EH (cell line): ENCODE measurements at regions not wholly inside any gene's neighbourhood (a gene's known extent, or its start where the extent isn't known, plus 50 kb on each side); places are given as distances from the start of the nearest gene placed in this dataset.

ENCODE experiments used
- DNase-seq: peaks from one replicate; pipeline ENCODE4 v3.0.0-alpha.2; 2015; ENCODE audit warnings: low read depth

DNA sequence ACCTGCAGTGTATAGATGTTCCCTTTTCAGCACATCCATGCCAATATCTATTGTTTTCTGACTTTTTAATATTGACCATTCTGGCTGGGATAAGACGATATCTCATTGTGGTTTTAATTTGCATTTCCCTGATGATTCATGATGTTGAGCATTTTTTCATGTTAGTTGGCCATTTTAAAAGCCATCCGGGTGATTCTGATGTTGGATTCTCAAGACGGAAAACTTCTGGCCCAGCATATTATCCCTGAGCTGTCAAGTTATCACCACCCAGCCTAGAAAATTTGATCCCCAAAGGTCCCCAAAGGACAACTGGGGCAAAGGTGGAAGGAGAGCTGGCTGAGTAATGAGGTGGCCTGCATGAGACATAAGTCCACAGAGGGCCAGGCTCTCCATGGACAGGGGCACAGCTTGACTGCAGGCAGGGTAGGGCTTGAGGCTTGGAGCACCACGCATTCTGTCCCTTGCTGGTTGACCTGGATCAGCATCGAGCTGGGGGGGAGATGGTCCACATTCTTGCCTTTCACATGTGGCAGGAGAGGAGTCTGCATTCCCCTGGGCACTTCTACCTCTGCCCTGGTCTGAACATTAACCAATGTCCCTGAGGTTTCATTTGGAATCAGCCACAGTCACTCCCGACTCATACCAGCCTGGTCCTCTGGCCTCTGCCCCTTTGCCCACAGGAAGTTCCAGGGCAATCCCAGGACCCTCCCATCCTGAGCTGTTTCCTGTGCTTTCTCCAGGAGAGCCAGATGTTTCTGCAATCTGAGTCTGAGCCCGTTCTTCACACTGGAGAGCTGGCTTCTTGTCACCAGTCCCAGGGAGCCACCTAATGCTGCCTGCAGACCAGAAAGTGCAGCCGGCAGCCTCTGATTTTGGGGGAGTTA, 69.2 kb downstream of the ISG20 start:
- DNase-seq = peak; percentile 51

DNA sequence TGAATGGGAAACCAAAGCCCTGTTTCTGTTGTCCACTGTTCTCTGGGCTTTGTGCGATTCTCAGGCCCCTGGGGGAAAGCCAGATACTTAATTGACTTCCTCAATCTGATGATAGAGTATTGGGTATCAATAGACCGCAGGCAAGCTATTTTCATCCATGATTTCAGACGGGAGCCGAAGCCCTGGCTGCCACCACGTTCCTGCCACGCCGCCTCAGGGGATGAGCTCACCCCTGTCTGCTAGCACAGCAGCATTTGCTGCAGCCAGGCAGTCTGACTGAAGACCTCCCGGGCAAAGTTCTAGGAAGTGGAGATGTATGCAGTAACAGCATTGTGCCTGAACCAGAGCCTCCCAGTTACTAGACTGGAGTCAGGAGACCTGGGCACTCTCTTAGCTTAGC, 69.8 kb downstream of the ISG20 start:
- peak; percentile 13 for DNase-seq

DNA sequence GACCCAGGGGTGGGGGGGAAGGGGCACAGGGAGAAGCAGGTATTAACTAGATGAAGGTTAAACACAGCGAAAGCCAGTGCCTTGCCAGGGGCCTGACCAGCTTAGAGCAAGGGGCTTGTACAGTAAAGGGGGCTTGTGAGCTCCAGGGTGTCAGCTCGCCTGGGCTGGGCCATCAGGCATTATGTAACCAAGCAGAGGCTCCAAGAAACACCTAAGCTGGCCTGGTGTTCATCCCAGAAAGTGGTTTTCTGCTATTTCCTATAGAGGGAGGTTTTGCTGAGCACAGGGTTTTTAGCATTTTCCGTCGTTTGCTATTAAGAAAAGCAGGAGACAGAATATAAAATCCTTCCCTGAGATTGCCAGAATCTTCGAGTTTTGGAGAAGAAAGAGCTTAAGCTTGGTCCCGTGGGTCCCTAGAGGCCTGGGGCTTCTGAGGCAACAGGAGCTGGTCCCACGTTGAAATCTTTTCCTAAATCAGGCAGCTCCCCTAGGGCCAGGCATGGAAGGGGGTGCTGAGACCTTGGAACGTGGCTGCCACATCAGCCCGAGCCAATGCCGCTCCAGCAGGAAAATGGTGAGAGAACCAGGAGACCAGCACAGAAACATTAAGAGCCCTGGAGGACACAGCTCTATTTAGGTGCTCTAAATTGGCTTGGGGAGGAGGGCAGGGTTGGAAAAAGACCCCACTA, 71.4 kb downstream of the ISG20 start:
- no peak for DNase-seq

DNA sequence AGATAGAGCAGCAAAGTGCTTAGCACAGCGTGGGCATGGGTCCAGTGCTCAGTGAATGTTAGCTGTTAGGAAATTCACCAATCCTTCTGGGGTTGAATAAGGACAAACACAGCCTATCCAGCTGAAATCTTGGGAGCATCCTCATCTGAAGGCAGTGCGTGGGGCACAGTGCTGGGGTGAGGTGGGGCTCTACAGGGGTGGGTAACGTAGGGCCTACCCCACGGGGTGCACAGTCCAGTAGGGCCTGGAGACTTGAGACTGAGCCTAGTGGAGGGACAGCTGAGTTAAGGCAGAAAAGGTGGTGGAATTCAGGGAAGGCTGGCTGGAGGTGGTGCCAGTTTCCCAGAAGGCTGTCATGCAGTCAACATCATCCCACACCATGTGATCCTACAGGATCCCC, 73.0 kb downstream of the ISG20 start:
- no peak for DNase-seq

DNA sequence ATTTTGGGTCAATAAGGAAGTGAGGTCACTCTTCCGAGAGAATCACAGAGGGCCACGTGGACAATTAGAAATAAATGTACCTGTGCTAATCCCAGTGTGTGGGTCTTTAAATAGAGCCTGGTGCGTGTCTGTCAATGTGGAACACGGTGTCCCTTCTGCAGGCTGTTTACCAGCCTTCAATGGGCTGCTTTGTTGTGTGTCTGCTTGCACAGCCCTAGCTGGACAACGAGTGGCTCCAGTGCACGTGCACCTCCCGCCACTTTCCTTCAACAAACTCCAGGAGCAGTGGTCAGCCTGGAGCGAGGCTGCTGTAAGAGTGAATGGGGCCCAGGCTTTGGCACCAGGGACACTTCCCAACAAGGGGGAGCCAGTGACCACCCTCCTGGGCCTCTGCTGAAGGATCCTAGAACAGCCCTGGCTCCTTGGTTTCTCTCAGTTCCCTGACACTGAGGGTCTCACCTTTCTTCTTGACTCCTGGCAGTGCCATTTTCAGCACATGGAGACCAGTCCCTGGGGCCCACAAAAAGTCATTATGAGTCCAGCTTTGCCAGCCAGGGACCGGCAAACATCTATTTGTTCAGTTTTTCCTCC, 76.1 kb downstream of the ISG20 start:
- DNase-seq = no peak

DNA sequence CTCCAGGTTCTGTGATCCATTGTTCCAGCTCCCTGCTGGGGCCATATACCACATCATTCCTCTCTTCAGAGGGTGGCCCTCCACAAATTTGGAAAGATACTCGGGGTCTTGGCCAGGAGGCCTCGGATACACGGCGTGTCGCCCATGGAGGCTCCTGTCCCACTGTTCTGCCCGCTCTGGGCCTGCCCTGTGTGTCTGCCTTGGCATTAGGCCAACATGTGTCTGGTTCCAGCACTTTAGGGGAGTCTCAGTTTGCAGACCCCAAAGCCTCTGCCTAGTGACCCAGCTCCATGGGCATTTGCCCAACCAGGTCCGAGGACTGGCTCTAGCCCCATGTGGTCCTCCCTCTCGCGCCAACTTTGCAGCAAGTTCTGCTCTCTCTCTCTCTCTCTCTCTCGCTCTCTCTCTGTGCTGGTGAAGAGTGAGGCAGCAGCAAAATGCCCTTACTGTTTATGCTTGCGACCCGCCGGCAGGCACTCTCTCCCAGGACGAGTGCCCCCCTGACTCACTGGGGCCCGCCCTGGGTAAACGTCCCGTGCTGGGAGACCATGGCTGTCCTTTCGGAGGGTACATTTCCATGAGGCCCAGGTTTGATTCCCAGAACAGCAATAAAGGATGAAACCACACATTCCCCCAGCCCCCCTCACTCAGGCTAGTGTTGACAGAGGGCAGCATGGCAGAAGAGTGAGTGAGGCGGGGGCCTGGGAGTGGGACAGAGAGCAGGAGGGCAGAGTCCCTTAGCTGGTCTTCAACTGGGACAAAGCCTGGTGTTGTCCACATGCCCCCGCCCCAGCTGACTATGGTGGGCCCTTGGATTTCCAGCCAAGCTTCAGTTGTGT, 77.9 kb downstream of the ISG20 start:
- no peak for DNase-seq

DNA sequence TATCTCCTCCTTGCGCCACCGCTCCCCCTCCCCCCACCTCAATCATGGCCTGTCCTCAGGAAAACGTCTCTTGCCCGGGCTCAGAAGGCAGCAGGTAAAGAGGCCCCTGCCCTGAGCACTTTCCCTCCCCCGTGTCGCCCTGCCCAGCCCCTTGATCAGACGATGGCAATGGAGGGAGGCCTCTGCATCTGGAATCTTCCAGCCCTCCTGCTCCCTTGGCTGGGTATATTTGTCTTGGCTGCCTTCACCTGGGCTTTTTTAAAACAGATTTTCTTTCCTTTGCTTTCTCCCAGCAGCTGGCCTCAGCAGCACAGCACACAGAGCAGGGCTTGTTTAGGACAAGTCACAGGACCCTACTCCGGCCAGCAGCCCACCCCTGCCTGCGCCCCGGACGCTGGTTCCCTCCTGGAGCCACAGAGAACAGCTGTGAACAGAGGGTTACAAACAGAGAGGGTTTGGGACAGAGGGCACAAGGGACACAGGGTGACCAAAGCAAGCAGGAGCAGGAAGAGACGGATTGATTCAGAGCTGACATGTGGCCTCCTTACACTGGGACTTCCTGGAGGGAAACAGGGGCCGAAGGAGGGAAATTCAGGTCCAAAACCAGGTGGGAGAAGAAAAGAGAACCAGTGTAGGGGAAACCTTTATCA, 78.7 kb downstream of the ISG20 start:
- DNase-seq = no peak

DNA sequence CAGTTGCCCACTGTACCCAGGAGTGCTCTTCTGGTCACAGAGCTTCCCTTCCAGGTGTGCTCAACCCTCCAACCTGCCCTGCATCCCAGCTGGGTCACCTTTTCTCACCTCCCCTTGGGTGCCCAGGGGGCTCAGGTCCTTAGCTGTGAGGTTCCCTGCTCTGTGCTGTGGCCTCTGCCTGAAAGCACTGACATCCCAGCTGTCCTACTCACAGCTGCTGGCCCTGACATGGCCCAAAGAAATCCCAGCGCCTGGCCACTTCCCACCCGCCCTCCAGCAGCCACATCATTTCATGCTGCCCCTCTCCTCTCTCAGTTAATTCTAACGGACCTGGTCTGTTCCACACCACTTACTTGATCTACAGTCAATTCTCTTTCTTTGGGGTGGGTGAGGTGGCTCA, 79.9 kb downstream of the ISG20 start:
- DNase-seq = no peak

DNA sequence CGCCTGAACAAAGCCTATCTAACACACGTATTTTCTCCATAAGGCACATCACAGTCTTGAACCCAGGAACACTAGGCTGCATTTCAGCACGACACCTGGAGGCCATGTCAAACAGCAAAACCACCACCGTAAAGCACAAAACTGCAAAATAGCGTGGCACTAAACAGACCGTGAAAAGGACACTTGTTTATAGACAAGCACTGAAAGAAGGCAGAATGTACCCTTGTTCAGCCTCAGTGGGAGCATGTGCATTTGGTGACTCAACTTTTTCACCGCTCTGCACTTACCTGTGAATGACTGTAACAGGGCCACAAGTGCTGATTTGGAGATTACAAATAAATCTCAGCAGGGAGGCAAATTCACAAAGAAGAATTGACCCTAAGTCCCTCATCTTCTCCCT, 80.8 kb downstream of the ISG20 start:
- DNase-seq = no peak

DNA sequence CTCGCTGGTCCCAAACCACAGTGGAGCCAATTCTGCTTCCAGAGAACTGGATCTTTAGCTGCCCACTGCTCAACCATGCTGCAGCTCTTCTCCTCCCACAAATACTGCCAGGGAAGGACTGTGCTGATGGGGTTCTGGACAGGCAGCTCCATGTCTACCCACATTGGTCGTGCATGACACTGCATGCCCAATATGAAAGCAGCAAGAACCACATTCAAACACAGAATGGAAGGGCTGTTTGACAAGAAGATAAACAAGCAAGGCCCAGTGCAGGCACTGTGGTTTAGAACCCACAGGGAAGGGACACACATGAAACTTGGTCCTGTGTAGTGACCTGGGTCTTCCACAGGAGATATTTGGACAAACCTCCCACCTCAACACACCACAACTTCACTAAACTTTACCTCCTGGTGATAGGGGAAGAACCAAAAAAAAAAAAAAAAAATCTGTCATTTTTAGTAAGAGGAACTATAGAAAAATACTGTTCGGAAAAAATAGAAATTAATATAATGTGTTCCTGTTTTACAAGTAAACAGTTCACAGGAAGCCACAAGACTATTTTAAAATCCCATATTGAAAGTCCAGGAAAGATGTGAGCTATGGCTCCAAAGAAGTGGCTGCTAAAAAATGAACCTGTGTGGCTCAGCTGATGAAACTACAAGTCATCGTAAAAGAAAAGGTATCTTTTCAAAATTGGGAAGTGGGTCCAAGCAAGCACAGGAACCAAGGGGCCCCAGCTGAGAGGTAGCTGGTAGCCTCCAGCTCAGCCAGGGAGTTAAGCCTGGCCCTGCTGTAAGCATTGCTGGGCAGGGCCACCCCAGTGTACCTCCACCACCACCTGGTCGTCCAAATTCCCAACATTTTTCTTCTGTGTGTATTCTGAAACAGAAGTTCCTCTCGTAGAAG, 77.7 kb upstream of the ACAN start:
- DNase-seq = no peak

DNA sequence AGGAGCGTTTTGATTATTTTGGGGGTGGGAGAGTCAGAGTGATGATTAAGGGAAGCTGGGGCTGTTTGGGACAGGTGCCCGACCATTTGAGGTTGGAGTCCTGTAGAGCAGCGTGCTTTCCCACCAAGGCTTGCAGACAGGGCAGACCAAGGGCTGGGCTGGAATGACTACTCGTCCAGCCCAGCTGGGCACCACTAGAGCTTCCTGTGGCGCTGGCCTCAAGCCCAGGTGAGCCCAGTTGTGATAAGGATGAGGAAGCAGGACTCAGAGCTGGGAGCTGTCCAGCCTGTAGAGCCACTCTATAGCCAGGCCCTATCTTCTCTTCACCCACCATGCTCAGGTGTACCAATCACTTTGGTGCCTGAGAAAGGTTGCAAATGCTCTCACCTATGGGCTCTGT, 75.8 kb upstream of the ACAN start:
- DNase-seq = peak; percentile 11

DNA sequence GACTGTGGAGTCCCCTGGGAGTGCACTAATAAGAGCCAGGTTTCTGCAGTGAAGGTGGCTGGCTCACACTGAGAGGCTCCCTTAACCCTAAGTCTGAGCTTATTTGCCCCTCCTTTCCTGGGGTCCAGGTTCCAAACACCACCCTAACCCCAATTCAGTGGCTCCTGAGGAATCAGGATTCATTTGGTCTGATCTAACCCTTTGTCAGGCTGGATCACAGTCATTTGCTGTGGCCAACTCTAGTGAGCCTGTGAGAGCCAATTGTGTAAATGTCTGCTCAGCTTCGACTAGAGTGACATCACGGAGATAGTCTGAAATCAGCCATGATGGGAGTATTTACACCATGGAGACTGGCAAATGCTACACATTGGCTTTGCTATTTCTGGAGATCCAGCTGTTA, 73.7 kb upstream of the ACAN start:
- no peak for DNase-seq

DNA sequence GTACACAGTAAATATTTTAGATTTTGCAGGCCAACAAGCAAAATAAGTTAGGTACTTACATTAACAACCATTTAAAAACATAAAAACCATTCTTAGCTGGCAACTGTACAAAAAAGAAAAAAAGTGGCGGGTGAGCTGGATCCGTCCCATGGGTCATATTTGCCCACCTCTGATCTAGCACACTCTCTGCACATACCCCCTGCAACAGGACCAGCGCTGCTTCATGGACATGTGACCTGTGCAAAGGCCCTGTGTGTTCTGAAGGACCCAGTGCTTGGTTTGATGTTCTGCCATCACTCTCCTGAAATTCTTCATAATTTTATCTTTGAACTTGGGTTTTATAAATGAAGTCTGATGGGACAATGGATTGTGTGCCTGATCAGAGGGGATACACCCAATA, 72.5 kb upstream of the ACAN start:
- DNase-seq = no peak

DNA sequence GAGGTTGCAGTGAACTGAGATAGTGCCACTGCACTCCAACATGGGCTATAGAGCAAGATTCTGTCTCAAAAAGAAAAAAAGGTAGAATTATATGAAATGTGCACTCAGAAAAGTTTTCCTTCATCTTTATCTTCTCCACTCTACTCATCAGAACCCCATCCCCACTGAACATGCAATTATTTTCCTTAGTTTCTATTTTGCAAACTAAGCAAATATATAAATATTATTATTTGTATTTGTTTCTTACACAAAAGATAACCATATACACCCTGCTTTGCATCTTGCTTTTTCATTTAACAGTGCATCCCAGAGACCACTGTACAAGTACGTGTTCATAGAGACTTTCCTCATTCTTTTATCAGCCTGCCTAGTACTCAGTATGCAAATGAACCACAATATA, 68.0 kb upstream of the ACAN start:
- DNase-seq = no peak

DNA sequence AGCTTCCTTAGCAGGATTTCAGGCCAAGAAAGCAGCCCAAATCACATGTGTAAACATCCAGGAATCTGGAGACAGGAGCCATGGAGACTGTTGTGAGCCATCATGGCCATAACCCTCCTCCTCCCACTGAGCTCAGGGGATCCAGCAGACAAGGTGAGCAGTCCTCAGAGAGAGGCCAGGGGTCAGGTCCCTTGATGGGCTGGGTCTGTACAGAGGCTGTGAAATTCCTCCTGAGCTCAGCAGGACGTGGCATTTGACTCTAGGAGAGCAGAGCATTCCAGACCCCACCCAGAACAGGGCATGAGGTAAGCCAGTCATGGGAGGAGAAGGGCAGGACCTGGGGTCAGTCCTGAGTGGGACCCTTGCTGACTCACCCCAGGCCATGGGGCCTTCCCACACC, 67.0 kb upstream of the ACAN start:
- DNase-seq = no peak

DNA sequence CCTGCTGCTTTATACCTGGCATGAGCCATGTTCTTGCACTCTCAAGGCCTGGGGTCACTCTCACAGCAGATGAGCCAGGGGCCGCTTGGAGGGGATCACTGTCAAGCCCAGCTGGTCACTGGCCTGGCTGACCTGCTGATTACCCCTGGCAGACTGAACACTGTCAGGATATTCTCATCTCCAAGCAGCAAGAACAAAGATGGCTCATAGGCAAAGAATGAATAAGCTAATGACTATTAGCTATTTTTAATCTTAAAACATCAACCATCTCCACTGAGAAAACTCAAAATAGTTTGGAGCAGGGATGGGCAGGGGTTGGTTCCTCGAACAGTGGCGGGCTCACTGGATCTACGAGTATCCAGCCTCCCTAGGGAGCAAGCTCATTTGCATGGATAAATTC, 64.4 kb upstream of the ACAN start:
- peak; percentile 74 for DNase-seq

DNA sequence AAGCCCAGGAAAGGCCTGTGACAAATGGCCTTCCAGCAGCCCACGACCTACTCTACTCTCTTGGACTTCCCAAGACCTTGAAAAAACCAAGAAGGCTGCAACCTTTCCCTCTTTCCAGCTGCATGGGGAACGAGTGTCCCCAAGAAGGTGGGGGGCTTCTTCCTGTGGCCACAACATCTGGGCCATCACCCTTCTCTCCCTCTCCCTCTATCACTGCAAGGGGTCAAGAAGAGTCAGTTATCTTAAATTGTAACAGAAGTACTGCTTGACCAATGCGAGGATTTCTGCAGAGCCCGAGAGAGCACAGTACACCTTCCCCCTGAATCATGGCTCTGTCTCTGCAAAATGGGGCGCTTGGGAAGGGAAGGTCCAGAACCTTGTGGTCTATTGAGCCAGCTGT, 63.7 kb upstream of the ACAN start:
- DNase-seq = no peak

DNA sequence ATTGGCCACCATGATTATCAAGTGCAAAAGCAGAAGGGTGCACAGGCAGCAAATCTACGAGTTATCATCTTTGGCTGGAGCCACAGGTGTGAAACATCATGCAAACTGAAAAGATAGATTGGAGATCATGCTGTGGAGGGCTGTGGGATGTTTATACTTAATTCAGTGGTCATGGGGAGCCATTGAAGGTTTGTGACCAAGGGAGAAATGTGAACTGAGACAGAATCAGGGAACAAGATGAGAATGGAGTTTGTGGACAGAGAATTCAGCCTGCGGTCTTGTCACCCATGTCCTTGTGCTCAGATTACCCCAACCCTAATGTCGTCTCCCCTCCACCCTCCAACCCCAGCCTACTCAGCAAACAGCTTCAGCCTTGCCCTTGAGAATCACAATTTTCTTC, 62.9 kb upstream of the ACAN start:
- no peak for DNase-seq

DNA sequence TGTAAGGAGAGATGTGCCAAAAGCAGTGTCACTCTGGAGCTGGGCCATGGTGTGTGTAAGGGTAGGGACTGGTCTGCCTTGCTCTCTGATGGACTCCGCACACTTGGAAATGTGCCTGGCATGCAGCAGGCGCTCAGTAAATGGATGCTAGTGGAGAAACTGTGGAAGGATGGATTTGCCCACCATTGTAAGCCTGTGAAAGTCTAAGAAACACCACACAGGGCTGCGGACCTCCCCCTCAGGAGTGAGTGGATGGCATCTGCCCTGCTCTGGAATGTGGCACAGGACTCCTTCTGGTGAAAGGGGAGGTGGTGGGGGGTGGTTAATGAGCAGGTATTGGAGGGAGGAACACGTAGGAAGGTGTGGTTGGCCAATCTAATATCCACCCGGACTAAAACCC, 62.2 kb upstream of the ACAN start:
- no peak for DNase-seq

DNA sequence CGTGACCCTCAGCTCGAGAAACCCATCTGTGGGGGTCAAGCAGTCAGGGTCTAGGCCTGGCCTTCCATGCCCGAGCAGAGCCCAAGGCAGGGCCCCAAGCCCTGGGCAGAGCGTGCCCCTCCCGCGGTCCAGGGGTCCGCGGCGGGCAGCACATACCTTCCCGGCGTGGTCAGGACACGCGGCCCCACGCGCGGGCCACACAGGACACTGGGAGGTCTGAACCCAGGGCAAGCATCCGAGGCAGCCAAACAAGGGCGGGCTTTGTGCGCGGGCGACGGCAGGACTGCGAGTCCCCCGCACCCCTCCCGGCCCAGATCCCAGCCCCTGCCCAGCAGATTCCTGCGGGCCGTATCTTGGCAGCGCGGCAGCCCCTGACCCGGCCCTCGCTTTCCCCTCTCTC, 61.6 kb upstream of the ACAN start:
- no peak for DNase-seq

DNA sequence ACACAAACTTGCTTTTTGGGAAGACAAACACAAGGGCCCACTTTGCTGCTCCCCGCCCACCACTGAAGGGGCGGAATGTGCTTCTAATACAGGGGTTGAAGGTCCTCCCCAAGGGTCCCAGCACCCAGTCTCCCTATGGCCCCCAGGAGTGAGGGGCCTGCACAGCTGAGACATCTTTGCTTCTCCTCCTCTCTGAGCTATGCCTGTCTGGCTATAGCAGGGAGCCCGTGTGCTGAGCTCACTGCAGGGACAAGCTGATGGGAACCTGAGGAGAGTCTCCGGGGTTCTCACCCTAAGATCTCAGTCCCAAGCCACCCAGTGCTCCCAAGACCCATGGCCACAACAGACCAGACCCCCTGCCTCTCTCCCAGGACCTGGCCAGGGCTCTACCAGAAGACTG, 61.1 kb upstream of the ACAN start:
- no peak for DNase-seq
